Suprapubic skin (tissue), 4 donors: ENCODE measurements at regions not wholly inside any gene's neighbourhood (a gene's known extent, or its start where the extent isn't known, plus 50 kb on each side); places are given as distances from the start of the nearest gene placed in this dataset.

Source experiments
- CTCF ChIP-seq, 2 donors: fragments of 200-600 bp in 1 of 2; fragments of 450-650 bp in 1 of 2; sonication (generic) in 1 of 2; IDR thresholded peaks; one replicate each; pipeline ENCODE4 v1.5.1; 2016 to 2019; ENCODE audit warnings: antibody characterized with exemption in 2 of 2, mild to moderate bottlenecking in 1 of 2, moderate library complexity in 1 of 2
- EP300 ChIP-seq: sonication (generic); formaldehyde crosslinking; IDR thresholded peaks from one replicate; pipeline ENCODE4 v1.6.1; 2017; ENCODE audit warnings: antibody characterized with exemption
- POLR2A ChIP-seq, 2 donors: fragments of 450-650 bp; IDR thresholded peaks; one replicate each; pipeline ENCODE4 v1.6.1; 2017; ENCODE audit warnings: antibody characterized with exemption in 2 of 2, mild to moderate bottlenecking in 2 of 2, moderate library complexity in 2 of 2
- POLR2AphosphoS5 ChIP-seq, 3 donors: sonication (generic); formaldehyde crosslinking; IDR thresholded peaks; one replicate each; pipeline ENCODE4 v1.6.1; 2017; ENCODE audit warnings: antibody characterized with exemption in 3 of 3

DNA sequence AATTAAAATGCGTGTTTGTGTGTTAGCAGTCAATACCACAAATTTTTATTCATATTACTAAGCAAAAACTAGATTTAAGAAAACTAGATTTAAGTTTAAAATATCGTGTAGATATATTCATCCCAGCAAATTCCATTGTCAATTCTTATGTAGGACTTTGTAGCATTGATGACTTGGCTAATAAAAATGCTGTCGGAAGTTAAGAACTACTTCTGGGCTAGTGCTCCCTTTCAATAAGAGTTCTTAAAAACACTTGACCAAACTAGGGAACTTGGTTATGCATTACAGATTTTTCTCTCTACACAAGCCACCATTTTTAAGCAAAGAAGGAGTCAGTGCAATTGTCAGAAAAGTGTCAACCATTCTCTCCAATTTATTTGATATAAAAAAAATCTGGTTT lies 68.7 kb upstream of the RAD23B start:
- TF ChIP-seq POLR2A (IDR thresholded peaks at IDR 0.05) (no peak), CTCF (IDR thresholded peaks at IDR 0.05) (no peak), POLR2AphosphoS5 (IDR thresholded peaks at IDR 0.05) (no peak), EP300 (no peak)
